OCI-LY3 (cell line): ENCODE measurements at regions not wholly inside any gene's neighbourhood (a gene's known extent, or its start where the extent isn't known, plus 50 kb on each side); places are given as distances from the start of the nearest gene placed in this dataset.

Experiments
- H2AFZ ChIP-seq: fragments of 200-600, 300-600 bp; shearing (Covaris generic); 2 replicates; pipeline ENCODE4 v1.6.0; 2014; ENCODE audit warnings: antibody characterized with exemption, low read depth, low read length
- H3K27ac ChIP-seq: fragments of 200-600, 300-600 bp; sonication (generic); 2 replicates; pipeline ENCODE4 v1.5.1; 2014; ENCODE audit warnings: mild to moderate bottlenecking, low read length, moderate library complexity, mixed read lengths
- H3K27me3 ChIP-seq: fragments of 200-600, 300-600 bp; sonication (generic); 2 replicates; pipeline ENCODE4 v1.6.1; 2014; ENCODE audit warnings: low read depth, low read length, mixed read lengths
- H3K36me3 ChIP-seq: fragments of 200-600, 300-600 bp; sonication (generic); replicated peaks from 2 replicates; pipeline ENCODE3; 2014; ENCODE audit warnings: low read depth, low read length, mixed read lengths
- H3K4me1 ChIP-seq: fragments of 300-600, 200-600 bp; sonication (generic); 2 replicates; pipeline ENCODE4 v1.6.1; 2014; ENCODE audit warnings: low read length, mixed read lengths
- H3K4me2 ChIP-seq: fragments of 200-600, 300-600 bp; sonication (generic); 2 replicates; pipeline ENCODE4 v1.6.1; 2014; ENCODE audit warnings: low read length, mixed read lengths
- H3K4me3 ChIP-seq: fragments of 300-600, 200-600 bp; sonication (generic); 2 replicates; pipeline ENCODE4 v1.5.1; 2014; ENCODE audit warnings: antibody characterized with exemption, mild to moderate bottlenecking, low read length, moderate library complexity
- H3K79me2 ChIP-seq: fragments of 300-600, 200-600 bp; shearing (Covaris generic); 2 replicates; pipeline ENCODE4 v1.6.1; 2014; ENCODE audit warnings: mild to moderate bottlenecking, low read length, mixed read lengths
- H3K9ac ChIP-seq: fragments of 300-600, 200-600 bp; shearing (Covaris generic); 2 replicates; pipeline ENCODE4 v1.6.0; 2014; ENCODE audit warnings: mild to moderate bottlenecking, low read length, moderate library complexity
- H3K9me3 ChIP-seq: fragments of 200-600, 300-600 bp; shearing (Covaris generic); 2 replicates; pipeline ENCODE4 v1.6.1; 2014; ENCODE audit warnings: low read length, mixed read lengths; ENCODE audit not compliant: insufficient read depth
- H4K20me1 ChIP-seq: fragments of 200-600, 300-600 bp; sonication (generic); 2 replicates; pipeline ENCODE4 v1.6.1; 2016; ENCODE audit warnings: low read length, mixed read lengths; ENCODE audit not compliant: insufficient read depth
- CTCF ChIP-seq: fragments of 200-600, 300-600 bp; sonication (generic); IDR thresholded peaks from 2 replicates; pipeline ENCODE4 v1.5.1; 2014; ENCODE audit warnings: antibody characterized with exemption, low read length, low read depth
- EZH2phosphoT487 ChIP-seq: fragments of 200-600 bp; shearing (Covaris generic); IDR thresholded peaks from 2 replicates; pipeline ENCODE4 v1.6.1; 2018; ENCODE audit warnings: antibody characterized with exemption, mixed run types, low read depth

GRCh38 chr3:144363856-144364255 is 392.2 kb downstream of the DIPK2A start:
- no peak for TF ChIP-seq EZH2phosphoT487
- no peak for TF ChIP-seq CTCF
- Histone ChIP-seq H3K27ac (no peak overlapping the region), H3K4me3 (no peak overlapping the region), H2AFZ (no peak overlapping the region), H3K9me3 (no peaks in the 10 kb centered on the region), H3K36me3 (no peaks in the 10 kb centered on the region), H3K79me2 (no peaks in the 10 kb centered on the region), H3K9ac (no peak overlapping the region), H3K4me1 (no peaks in the 10 kb centered on the region), H3K4me2 (no peak overlapping the region), H3K27me3 (no peaks in the 10 kb centered on the region), H4K20me1 (no peaks in the 10 kb centered on the region)

- TF ChIP-seq CTCF, result no peak
- TF ChIP-seq EZH2phosphoT487, result no peak
- Histone ChIP-seq H4K20me1 (no peaks in the 10 kb centered on the region), H3K4me2 (no peak overlapping the region), H3K36me3 (peaks cover 6% of the 10 kb centered on the region), H3K27ac (no peak overlapping the region), H3K4me3 (no peak overlapping the region), H3K27me3 (no peaks in the 10 kb centered on the region), H3K9me3 (0 out of 2 replicates have a peak, but pooled peaks cover 2% of the 10 kb centered on the region), H2AFZ (no peak overlapping the region), H3K79me2 (no peaks in the 10 kb centered on the region), H3K4me1 (no peaks in the 10 kb centered on the region), H3K9ac (no peak overlapping the region)
Measured at GRCh38 chr3:144364737-144365136, 393.1 kb downstream of the DIPK2A start.

DNA sequence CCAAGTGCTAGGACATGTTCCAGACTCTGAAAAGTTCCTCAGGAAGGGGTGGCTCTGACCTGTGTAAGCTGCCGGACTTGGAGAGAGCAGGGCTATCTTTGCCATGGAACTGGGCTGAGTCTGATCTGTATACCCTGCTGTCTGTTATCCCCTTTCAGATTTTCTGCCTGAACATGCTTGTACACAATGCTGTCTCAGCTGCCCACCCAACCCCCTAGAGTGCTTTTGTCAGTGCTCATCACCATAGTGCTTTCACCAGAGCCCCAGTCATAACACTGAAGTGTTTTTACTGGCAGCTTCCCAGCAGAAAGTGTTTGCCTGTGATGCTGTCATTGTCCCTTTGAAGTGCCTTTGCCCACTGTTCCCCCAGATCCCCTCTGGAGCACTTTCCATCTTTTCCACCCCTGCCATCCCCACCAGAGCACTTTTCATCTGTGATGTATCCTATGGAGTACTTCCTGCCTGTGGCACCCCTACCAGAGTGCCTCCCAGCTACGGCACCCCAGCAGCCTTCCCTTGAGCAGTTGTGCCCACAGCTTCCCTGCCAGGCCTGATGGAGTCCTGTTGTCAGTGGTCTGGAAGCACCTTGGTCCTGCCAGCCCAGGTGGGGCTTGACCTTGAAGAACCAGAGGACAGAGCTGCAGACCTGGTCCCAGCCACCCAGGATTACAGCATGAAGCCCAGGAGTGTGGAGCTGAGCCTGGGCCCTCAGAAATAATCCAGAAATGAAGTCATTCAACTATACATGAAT is 397.7 kb downstream of the DIPK2A start:
- TF ChIP-seq EZH2phosphoT487 (no peak), CTCF (no peak)
- H3K27me3 ChIP-seq, result no peaks in the 10 kb centered on the region
- no peak overlapping the region for H3K9ac ChIP-seq
- no peak overlapping the region for H2AFZ ChIP-seq
- peaks cover 9% of the 10 kb centered on the region for H3K36me3 ChIP-seq
- no peaks in the 10 kb centered on the region for H3K79me2 ChIP-seq
- H3K4me3 ChIP-seq, result no peak overlapping the region
- H3K4me2 ChIP-seq, result no peak overlapping the region
- H3K27ac ChIP-seq, result no peak overlapping the region
- H3K9me3 ChIP-seq, result 0 out of 2 replicates have a peak, but pooled peaks cover 4% of the 10 kb centered on the region
- H4K20me1 ChIP-seq, result no peaks in the 10 kb centered on the region
- H3K4me1 ChIP-seq, result peaks cover 19% of the 10 kb centered on the region

DNA sequence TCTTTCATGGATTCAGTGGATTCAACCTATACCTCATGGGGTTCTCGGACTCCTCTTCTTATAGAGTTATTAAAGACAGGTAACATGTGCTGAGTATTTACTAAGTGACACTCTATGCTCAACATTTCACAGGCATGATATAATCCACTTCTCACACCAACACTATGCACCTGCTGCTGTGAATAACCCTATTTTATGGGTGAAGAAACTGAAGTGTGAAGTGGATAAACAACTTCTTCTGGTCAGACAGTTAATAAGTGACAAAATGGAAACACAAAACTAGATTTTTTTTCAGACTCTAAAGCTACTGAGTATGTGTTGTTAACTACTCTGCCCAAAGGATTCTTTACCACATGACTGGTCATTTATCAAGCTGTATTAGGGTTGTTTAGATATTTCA is 403.5 kb downstream of the DIPK2A start:
- H3K36me3 ChIP-seq, result no peaks in the 10 kb centered on the region

More for the DNA sequence above, 403.5 kb downstream of the DIPK2A start:
- no peak for TF ChIP-seq EZH2phosphoT487
- TF ChIP-seq CTCF, result no peak
- Histone ChIP-seq H3K9me3 (no peaks in the 10 kb centered on the region), H2AFZ (no peak overlapping the region), H4K20me1 (no peaks in the 10 kb centered on the region), H3K4me3 (no peak overlapping the region), H3K27ac (no peak overlapping the region), H3K4me1 (peaks cover 20% of the 10 kb centered on the region), H3K9ac (no peak overlapping the region), H3K4me2 (no peak overlapping the region), H3K27me3 (no peaks in the 10 kb centered on the region), H3K79me2 (no peaks in the 10 kb centered on the region)
